OCI-LY3 (cell line): ENCODE measurements at regions not wholly inside any gene's neighbourhood (a gene's known extent, or its start where the extent isn't known, plus 50 kb on each side); places are given as distances from the start of the nearest gene placed in this dataset.

Source experiments
- EZH2phosphoT487 ChIP-seq: fragments of 200-600 bp; shearing (Covaris generic); IDR thresholded peaks from 2 replicates; pipeline ENCODE4 v1.6.1; 2018; ENCODE audit warnings: antibody characterized with exemption, mixed run types, low read depth
- TF ChIP-seq, protein P1 (sequence below): fragments of 200-600, 300-600 bp; sonication (generic); IDR thresholded peaks from 2 replicates; pipeline ENCODE4 v1.5.1; 2014; ENCODE audit warnings: antibody characterized with exemption, low read length, low read depth

DNA sequence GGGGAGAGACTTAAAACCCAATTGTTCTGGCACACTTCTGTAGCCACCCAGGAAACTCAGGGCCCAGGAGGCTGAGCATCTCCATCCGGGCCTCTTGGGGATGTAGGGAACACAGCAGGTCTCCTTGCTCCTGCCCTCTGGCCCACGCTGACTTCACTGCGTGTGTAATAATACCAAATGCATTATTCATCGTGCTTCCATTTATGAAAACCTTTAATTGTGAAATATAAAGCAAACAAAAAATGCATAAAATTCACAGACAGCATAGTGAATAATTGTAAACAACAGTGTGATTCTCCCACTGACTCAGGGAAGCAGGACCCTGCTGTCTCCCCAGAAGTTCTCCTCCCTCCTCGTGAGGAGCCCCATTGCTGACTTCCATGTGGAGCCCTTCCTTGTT, 70.3 kb upstream of the SHH start:
- TF ChIP-seq, protein P1, sequence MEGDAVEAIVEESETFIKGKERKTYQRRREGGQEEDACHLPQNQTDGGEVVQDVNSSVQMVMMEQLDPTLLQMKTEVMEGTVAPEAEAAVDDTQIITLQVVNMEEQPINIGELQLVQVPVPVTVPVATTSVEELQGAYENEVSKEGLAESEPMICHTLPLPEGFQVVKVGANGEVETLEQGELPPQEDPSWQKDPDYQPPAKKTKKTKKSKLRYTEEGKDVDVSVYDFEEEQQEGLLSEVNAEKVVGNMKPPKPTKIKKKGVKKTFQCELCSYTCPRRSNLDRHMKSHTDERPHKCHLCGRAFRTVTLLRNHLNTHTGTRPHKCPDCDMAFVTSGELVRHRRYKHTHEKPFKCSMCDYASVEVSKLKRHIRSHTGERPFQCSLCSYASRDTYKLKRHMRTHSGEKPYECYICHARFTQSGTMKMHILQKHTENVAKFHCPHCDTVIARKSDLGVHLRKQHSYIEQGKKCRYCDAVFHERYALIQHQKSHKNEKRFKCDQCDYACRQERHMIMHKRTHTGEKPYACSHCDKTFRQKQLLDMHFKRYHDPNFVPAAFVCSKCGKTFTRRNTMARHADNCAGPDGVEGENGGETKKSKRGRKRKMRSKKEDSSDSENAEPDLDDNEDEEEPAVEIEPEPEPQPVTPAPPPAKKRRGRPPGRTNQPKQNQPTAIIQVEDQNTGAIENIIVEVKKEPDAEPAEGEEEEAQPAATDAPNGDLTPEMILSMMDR = no peak
- no peak for TF ChIP-seq EZH2phosphoT487
